ENCODE measurements at regions not wholly inside any gene's neighbourhood (a gene's known extent, or its start where the extent isn't known, plus 50 kb on each side); places are given as distances from the start of the nearest gene placed in this dataset.

DNA sequence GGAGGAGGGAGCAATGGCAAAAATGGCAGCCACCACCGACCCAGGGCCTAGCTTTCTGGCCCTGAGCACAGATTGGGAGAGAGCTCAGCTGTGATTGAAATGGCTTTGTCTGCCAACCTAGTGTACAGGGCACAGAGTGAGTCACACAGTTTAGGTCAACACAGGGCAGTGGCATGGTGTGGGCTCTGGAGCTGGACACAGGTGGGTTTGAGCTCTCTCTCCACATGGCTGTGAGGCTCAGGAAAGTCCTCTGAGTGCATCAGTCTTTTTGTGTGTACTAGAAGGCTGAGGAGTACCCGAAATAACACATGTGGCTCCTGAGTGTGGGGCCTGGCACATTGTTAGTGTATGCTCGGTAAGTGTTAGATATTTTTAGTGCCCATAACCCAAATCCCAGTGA is 60.2 kb upstream of the LOXL4 start:
- no peaks in the 10 kb centered on the region for H3K27me3 Mint-ChIP-seq (ENCODE audit: low read depth)
- H3K27ac Mint-ChIP-seq: no peak overlapping the region
- ATAC-seq: no peak
- TF ChIP-seq EMX1 (CRISPR knock-in tag; IDR thresholded peaks at IDR 0.05): no peak
- no peak for TF ChIP-seq FOXP4 (CRISPR knock-in tag; IDR thresholded peaks at IDR 0.05)
- no peak for TF ChIP-seq E2F4 (CRISPR knock-in tag; IDR thresholded peaks at IDR 0.05; ENCODE audit: borderline replicate concordance, low read depth)
- H3K4me3 Mint-ChIP-seq: no peak overlapping the region
- H3K36me3 Mint-ChIP-seq: no peaks in the 10 kb centered on the region
- ChIA-PET CTCF (interaction anchor here (1.4 to 1.7 kb wide), 2 partner anchors 19 to 37 kb away, joined by 3 to 10 read pairs; no protein-coding TSS in a partner anchor), POLR2A (no interaction called here)
- no peak for DNase-seq (ENCODE audit: low spot score)
- H3K9me3 Mint-ChIP-seq: peaks cover 9% of the 10 kb centered on the region
- H3K4me1 Mint-ChIP-seq: peaks cover 9% of the 10 kb centered on the region

GRCh38 chr10:98326621-98327027 is 58.6 kb upstream of the LOXL4 start:
- Mint-ChIP-seq H3K4me1 (peaks cover 4% of the 10 kb centered on the region), H3K9me3 (peaks cover 9% of the 10 kb centered on the region), H3K27ac (0 out of 2 replicates have a peak overlapping the region, but pooled peaks have one; percentile 43), H3K4me3 (no peak overlapping the region), H3K36me3 (no peaks in the 10 kb centered on the region), H3K27me3 (ENCODE audit: low read depth) (no peaks in the 10 kb centered on the region)
- ChIA-PET POLR2A (interaction anchor here (1.1 kb wide), 1 partner anchor 412 kb away, joined by 3 read pairs; no protein-coding TSS in a partner anchor), CTCF (interaction anchor here (1.4 to 1.7 kb wide), 2 partner anchors 15 to 17 kb away, joined by 6 to 10 read pairs; no protein-coding TSS in a partner anchor)
- DNase-seq (ENCODE audit: low spot score): no peak
- TF ChIP-seq RELA (CRISPR knock-in tag; IDR thresholded peaks at IDR 0.05; ENCODE audit: borderline replicate concordance) (no peak), NR3C1 (CRISPR knock-in tag; conservative IDR thresholded peaks at IDR 0.05; ENCODE audit: low read depth) (no peak), CBFB (CRISPR knock-in tag; IDR thresholded peaks at IDR 0.05; ENCODE audit: low read depth) (no peak), OVOL2 (CRISPR knock-in tag; IDR thresholded peaks at IDR 0.05; ENCODE audit: borderline replicate concordance) (no peak), FOXP4 (CRISPR knock-in tag; IDR thresholded peaks at IDR 0.05) (no peak), ZNF423 (CRISPR knock-in tag; IDR thresholded peaks at IDR 0.05) (no peak), CREB1 (CRISPR knock-in tag; IDR thresholded peaks at IDR 0.05) (no peak), HMGA2 (CRISPR knock-in tag; IDR thresholded peaks at IDR 0.05) (no peak), ZNF232 (CRISPR knock-in tag; IDR thresholded peaks at IDR 0.05) (no peak), ATF2 (CRISPR knock-in tag; IDR thresholded peaks at IDR 0.05; ENCODE audit: borderline replicate concordance, low read depth) (no peak), AFF4 (CRISPR knock-in tag; IDR thresholded peaks at IDR 0.05; ENCODE audit: borderline replicate concordance) (no peak), NFYB (CRISPR knock-in tag; conservative IDR thresholded peaks at IDR 0.05; ENCODE audit: low read depth) (no peak), GRHL2 (CRISPR knock-in tag; IDR thresholded peaks at IDR 0.05; ENCODE audit: insufficient replicate concordance, severe bottlenecking) (no peak), NFATC4 (CRISPR knock-in tag; IDR thresholded peaks at IDR 0.05) (no peak), ZMAT4 (CRISPR knock-in tag; IDR thresholded peaks at IDR 0.05) (no peak)
- TF ChIP-seq, protein P1, sequence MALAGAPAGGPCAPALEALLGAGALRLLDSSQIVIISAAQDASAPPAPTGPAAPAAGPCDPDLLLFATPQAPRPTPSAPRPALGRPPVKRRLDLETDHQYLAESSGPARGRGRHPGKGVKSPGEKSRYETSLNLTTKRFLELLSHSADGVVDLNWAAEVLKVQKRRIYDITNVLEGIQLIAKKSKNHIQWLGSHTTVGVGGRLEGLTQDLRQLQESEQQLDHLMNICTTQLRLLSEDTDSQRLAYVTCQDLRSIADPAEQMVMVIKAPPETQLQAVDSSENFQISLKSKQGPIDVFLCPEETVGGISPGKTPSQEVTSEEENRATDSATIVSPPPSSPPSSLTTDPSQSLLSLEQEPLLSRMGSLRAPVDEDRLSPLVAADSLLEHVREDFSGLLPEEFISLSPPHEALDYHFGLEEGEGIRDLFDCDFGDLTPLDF (CRISPR knock-in tag; IDR thresholded peaks at IDR 0.05): no peak
- TF ChIP-seq, protein P2, sequence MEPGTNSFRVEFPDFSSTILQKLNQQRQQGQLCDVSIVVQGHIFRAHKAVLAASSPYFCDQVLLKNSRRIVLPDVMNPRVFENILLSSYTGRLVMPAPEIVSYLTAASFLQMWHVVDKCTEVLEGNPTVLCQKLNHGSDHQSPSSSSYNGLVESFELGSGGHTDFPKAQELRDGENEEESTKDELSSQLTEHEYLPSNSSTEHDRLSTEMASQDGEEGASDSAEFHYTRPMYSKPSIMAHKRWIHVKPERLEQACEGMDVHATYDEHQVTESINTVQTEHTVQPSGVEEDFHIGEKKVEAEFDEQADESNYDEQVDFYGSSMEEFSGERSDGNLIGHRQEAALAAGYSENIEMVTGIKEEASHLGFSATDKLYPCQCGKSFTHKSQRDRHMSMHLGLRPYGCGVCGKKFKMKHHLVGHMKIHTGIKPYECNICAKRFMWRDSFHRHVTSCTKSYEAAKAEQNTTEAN (CRISPR knock-in tag; IDR thresholded peaks at IDR 0.05): no peak
- ATAC-seq: 0 out of 2 replicates have a peak, but pooled peaks have one; percentile 24

Measured in WTC11 (cell line).